NCI-H2081 treated with DMSO at 0.1 percent for 48 hours (cell line): ENCODE measurements at regions not wholly inside any gene's neighbourhood (a gene's known extent, or its start where the extent isn't known, plus 50 kb on each side); places are given as distances from the start of the nearest gene placed in this dataset.
"Not testable (repeated sequence)": the region's sequence is repeated elsewhere in the genome, so short reads cannot be mapped to it uniquely, and the experiment has no call there.

Source experiments
- DNase-seq: peaks from one replicate; lab custom pipeline; 2025; lab: John Stamatoyannopoulos, UW

- no peak for DNase-seq
Measured at GRCh38 chr2:239832490-239833268, 192.5 kb downstream of the NDUFA10 start.

DNA sequence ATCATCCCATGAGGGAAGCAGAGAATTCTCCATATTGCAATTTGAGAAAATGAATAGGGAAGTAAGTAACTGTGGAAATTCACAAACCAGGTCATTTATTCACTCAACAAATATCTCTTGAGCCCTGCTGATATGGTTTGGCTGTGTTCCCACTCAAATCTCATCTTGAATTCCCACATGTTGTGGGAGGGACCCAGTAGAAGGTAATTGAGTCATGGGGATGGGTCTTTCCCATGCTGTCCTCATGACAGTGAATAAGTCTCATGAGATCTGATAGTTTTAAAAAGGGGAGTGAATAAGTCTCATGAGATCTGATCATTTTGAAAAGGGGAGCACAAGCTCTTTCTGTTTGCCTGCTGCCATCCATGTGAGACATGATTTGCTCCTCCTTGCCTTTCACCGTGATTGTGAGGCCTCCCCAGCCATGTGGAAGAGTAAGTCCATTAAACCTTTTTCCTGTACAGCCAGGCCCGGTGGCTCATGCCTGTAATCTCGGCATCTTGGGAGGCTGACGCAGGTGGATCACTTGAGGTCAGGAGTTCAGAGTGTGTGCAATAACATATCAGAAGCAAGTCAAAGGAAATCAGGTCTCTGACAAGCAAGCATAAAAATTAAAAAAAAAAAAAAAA lies 193.2 kb downstream of the NDUFA10 start:
- DNase-seq, result no peak

DNA sequence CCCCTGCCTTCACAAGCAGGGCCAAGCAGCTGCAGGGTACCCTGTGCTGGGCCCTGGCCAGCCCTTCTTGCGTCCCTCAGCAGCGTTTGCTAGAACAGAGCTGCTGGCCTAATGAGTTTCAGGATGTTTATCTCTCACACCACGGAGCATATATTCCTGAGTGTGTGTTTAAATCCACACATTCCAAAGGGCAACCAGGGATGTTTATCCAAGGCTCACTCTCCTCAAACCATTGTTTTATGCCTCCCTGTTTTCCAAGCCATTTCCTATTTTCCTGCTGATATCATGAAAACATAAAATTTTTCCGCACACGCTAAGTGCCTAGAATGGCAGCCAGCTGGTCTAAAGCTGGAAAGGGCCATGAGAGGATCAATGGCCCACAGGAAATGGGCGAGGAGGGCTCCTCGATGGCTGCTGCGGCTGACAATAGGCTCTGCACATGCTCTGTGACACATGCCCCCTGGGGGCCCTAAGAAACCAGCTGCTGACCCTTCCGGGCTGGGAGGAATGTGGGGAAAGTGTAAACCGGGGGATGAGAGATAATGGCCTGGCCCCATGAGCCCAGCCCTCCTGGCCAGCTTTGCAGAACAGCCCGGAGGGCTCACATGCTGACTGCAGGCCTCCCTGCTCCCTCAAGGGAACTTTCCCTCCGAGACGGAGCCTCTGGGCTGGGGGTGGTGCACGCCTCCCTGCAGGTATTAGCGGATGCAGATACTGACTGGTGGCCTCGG lies 194.0 kb downstream of the NDUFA10 start:
- no peak for DNase-seq

DNA sequence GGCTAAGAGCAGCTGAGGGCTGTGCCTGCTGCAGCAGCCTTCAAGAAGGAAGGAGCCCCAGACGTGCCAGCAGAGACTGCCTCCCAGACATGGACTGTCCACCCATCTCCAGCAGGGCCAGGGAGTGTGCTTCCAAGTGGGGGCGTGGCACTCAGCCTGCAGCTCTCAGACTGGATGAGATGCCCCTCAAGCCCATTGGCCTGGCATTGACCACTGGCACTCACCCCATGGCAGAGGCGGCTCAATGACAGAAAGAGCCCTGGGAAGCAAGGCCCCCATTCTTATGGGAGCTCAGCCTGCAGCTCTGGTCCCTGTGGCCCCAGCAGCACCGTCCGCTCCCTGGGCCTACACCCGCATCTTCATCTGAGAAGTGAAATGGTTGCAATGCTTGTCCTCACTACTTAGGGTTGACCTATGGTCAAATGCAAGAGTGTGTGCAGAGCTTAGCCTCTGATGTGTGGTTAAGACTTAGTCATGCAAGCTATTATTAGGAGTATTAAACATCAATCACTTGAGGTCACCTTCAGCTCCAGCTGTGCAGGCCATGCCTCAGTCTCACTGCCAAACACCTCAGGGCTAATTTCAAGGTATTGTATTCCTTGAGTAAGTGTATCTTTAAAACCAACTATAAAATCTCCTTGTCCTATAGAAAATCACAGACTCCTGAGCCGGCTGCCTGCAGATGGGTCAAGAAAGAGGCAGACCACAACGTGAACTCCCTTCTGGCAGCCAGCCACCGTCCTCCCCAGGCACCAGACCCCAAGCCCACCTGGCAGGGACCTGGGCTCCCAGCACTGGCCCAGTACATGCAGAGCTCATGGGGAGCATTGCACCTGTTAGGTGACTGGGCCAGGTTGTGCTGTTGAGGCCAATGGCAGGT lies 194.8 kb downstream of the NDUFA10 start:
- DNase-seq, result no peak

DNA sequence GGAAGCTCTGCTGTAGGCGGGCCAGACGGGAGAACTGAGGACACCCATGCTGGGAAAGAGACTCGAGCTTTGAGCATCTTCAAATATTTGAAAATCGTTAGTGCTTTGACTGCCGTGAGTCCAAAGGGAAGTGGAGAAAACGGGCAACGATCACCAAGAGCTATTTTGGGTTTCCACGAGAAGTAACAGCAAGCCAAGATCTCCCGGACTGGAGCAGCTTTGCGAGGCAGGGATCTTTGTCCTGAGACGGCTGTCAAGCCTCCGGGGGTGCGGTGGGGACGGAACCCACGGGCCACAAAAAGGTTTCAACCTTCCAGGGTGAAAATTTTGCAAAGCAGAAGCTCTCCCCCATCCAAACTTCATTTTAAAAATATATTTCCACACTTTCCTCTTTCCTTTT lies 195.8 kb downstream of the NDUFA10 start:
- no peak for DNase-seq

DNA sequence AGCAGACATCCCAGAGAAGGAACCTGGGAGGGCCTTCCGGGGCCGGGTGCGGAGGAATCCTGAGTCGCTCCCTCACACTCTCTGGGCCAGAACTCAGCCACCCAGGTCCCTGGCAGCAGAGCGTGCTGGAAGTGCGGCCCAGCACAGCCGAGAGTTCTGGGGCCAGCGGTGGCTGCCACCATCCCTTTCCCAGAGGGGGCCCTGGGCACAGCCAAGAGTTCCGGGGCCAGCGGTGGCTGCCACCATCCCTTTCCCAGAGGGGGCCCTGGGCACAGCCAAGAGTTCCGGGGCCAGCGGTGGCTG lies 196.2 kb downstream of the NDUFA10 start:
- not testable (repeated sequence) for DNase-seq

DNA sequence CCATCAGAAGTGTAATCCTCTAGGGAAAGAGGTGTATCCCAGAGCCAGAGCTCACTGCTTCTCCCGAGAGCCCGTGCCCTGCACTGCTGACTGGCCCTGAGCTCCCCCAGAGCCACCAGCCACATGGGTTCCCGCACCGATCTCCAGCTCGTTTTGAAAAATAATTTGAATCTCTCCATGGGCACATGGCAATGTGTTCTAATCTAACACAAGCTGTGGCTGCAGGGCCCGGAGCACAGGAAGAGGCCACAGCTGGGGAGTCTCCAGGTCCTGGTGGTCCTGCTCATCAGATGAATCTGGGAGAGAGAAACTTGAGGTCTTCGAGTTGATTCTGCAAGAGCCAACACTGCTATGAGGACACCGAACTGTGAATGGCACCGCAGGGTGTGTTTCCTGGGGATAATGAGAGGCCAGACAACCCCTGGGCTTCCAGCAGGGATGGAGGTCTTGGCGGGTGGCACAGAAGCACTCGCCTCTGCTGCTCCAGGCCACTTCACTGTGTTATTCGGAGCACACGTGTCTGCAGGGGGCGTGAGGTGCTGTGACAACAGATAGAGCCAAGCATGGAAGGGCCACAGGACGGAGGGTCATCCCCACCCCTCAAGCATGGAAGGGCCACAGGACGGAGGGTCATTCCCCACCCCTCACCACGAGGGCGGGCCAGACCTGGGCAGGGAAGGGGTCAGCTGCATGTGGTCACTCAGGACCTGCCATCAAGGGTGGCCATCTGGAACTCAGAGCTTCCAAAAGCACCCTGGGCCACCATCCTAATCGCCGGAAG lies 196.8 kb downstream of the NDUFA10 start:
- DNase-seq, result no peak

- no peak for DNase-seq
Measured at GRCh38 chr2:239827523-239827890, 197.6 kb downstream of the NDUFA10 start.

- DNase-seq, result no peak
Measured at GRCh38 chr2:239826786-239827522, 198.2 kb downstream of the NDUFA10 start.

DNA sequence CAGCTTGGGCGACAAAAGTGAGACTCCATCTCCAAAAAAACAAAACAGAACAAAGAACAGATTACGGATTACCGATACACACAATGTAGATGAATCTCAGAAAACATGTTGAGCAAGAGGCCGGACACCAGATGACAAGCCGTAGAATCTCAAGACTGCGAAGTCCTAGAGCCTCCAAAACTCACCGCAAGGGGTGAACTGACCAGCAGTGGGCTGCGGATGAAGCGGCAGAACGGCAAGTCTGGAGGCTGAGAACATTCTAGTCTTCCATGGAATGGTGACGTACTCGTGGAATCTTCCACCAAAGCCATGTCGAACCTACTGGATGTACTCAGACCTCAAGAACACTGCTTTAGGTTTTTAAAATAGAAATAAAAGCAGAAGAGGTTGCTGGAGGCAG lies 198.8 kb downstream of the NDUFA10 start:
- DNase-seq, result no peak

DNA sequence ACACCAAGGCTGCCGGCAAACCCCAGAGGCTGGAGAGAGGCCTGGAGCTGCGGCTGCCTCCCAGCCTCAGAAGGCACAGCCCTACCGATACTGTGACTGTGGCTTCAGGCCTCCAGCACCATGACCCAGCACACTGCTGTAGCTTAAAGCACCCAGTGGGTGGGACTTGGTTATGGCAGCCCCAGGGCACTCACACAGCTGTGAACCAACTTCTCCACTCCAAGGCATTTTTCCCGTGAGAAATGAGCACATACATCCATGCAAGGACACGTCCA lies 199.5 kb downstream of the NDUFA10 start:
- DNase-seq, result no peak

- DNase-seq, result no peak
Measured at GRCh38 chr2:239824866-239825704, 200.1 kb downstream of the NDUFA10 start.

GRCh38 chr2:239824046-239824694 lies 201.0 kb downstream of the NDUFA10 start:
- DNase-seq, result no peak

GRCh38 chr2:239822146-239822831 lies 202.9 kb downstream of the NDUFA10 start:
- no peak for DNase-seq

GRCh38 chr2:239821694-239822075 lies 203.5 kb downstream of the NDUFA10 start:
- no peak for DNase-seq

DNA sequence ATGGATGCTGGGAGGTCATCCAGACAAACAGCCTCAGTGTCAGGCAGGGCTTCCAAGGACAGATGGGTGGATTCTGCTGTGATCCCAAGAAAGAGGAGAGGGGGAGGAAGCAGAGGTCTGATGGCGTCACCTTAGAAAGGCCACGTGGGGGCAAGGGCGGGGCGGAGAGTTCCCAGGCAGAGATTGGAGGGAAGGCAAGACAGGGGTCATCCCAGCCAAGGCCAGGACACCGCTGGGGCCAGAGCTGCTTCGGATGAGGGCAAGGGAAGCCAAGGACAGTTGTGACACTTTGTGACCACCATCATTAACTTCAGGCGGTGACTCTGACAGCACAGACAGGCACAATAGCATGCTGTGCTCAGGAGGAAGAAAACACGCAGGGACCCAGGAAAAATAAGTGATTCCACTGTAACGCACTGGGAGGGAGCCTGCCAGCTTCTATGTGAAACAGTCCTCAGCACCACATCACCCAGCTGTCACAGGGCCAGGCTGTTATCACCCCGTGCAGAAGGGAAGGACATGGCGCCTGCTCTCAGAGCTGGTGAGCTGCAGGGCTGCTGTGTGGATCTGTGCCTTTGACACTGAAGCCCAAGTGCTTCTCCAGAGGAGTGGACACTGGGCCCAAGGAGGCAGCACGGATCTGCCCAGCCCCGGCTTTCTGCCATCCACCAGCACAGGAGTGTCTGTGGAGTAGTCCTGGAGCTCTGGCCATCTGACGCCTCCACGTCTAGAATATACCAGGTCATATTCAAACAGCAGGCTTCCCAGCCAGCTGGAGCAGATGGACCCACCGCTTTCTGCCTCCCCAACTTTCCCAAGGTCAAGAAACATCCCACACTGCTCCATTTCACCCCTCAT lies 204.1 kb downstream of the NDUFA10 start:
- no peak for DNase-seq

GRCh38 chr2:239819974-239820555 lies 205.1 kb downstream of the NDUFA10 start:
- DNase-seq, result no peak
